ENCODE measurements at regions not wholly inside any gene's neighbourhood (a gene's known extent, or its start where the extent isn't known, plus 50 kb on each side); places are given as distances from the start of the nearest gene placed in this dataset.
A peak's percentile ranks its signal among the peaks of the same experiment; 100 is the strongest.
"Not testable (repeated sequence)": the region's sequence is repeated elsewhere in the genome, so short reads cannot be mapped to it uniquely, and the experiment has no call there.

- Mint-ChIP-seq H3K9me3 (ENCODE audit: low read depth) (no peaks in the 10 kb centered on the region), H3K4me3 (no peak overlapping the region), H3K27ac (no peak overlapping the region), H3K4me1 (peaks cover 39% of the 10 kb centered on the region), H3K27me3 (no peaks in the 10 kb centered on the region), H3K36me3 (ENCODE audit: low read depth) (no peaks in the 10 kb centered on the region)
- intact Hi-C loops (cut with DNase I, micrococcal nuclease), result no loop called here
- no peak for ATAC-seq
- DNase-seq, result no peak
- CTCF ChIA-PET, result interaction anchor here (0.7 kb wide), 1 partner anchor 330 kb away, joined by 4 read pairs; no protein-coding TSS in a partner anchor
- POLR2A ChIA-PET, result no interaction called here
These were observed 173.6 kb downstream of the NRN1 start for GRCh38 chr6:5833120-5833519.

- H3K4me1 Mint-ChIP-seq, result peaks cover 39% of the 10 kb centered on the region
- no peak overlapping the region for H3K4me3 Mint-ChIP-seq
- ATAC-seq (no peak), DNase-seq (no peak)
- ChIA-PET POLR2A (no interaction called here), CTCF (interaction anchor here (0.7 to 0.8 kb wide), 2 partner anchors 17 to 330 kb away, joined by 3 to 4 read pairs; no protein-coding TSS in a partner anchor)
- peak overlapping the region; percentile 6 for H3K27ac Mint-ChIP-seq
- no peaks in the 10 kb centered on the region for H3K27me3 Mint-ChIP-seq
- intact Hi-C loops (cut with DNase I, micrococcal nuclease), result no loop called here
- no peaks in the 10 kb centered on the region for H3K9me3 Mint-ChIP-seq (ENCODE audit: low read depth)
- no peaks in the 10 kb centered on the region for H3K36me3 Mint-ChIP-seq (ENCODE audit: low read depth)
These were observed 174.1 kb downstream of the NRN1 start for GRCh38 chr6:5832668-5833067.

- CTCF ChIA-PET; H3K9me3 Mint-ChIP-seq (ENCODE audit: low read depth); H3K27me3 Mint-ChIP-seq; POLR2A ChIA-PET; intact Hi-C loops (cut with DNase I, micrococcal nuclease); H3K36me3 Mint-ChIP-seq (ENCODE audit: low read depth): not testable (repeated sequence)
- Mint-ChIP-seq H3K27ac (peak overlapping the region; percentile 69), H3K4me3 (peak overlapping the region; percentile 8), H3K4me1 (peaks cover 39% of the 10 kb centered on the region)
- ATAC-seq (peak; percentile 77), DNase-seq (peak; percentile 56)
These were observed 175.4 kb downstream of the NRN1 start for GRCh38 chr6:5831219-5831862.

GRCh38 chr6:5828296-5828695, 178.4 kb downstream of the NRN1 start:
- H3K36me3 Mint-ChIP-seq (ENCODE audit: low read depth), result no peaks in the 10 kb centered on the region
- H3K27ac Mint-ChIP-seq, result no peak overlapping the region
- no peak for ATAC-seq
- H3K9me3 Mint-ChIP-seq (ENCODE audit: low read depth), result no peaks in the 10 kb centered on the region
- no peak for DNase-seq
- intact Hi-C loops (cut with DNase I, micrococcal nuclease), result no loop called here
- ChIA-PET POLR2A (no interaction called here), CTCF (no interaction called here)
- no peak overlapping the region for H3K4me3 Mint-ChIP-seq
- H3K4me1 Mint-ChIP-seq, result peaks cover 47% of the 10 kb centered on the region
- no peaks in the 10 kb centered on the region for H3K27me3 Mint-ChIP-seq

- no peak for ATAC-seq
- CTCF ChIA-PET, result no interaction called here
- intact Hi-C loops (cut with DNase I, micrococcal nuclease), result no loop called here
- DNase-seq, result no peak
- H3K4me3 Mint-ChIP-seq, result no peak overlapping the region
- H3K27ac Mint-ChIP-seq, result no peak overlapping the region
- H3K36me3 Mint-ChIP-seq (ENCODE audit: low read depth), result no peaks in the 10 kb centered on the region
- no peaks in the 10 kb centered on the region for H3K9me3 Mint-ChIP-seq (ENCODE audit: low read depth)
- POLR2A ChIA-PET, result no interaction called here
- H3K27me3 Mint-ChIP-seq, result no peaks in the 10 kb centered on the region
- H3K4me1 Mint-ChIP-seq, result peaks cover 38% of the 10 kb centered on the region
These were observed 179.4 kb downstream of the NRN1 start for GRCh38 chr6:5827056-5827904.

- H3K36me3 Mint-ChIP-seq (ENCODE audit: low read depth); H3K4me3 Mint-ChIP-seq; H3K9me3 Mint-ChIP-seq (ENCODE audit: low read depth); intact Hi-C loops (cut with DNase I, micrococcal nuclease); H3K27me3 Mint-ChIP-seq: not testable (repeated sequence)
- DNase-seq, result peak; percentile 49
- ATAC-seq, result peak; percentile 95
- CTCF ChIA-PET, result interaction anchor here (0.7 kb wide), 1 partner anchor 14 kb away, joined by 3 read pairs; no protein-coding TSS in a partner anchor
- Mint-ChIP-seq H3K4me1 (peaks cover 15% of the 10 kb centered on the region), H3K27ac (peak overlapping the region; percentile 71)
- POLR2A ChIA-PET, result interaction anchor here (0.6 to 0.7 kb wide), 2 partner anchors 47 to 1804 kb away, joined by 6 to 9 read pairs; a partner anchor contains a TSS
These were observed 182.2 kb downstream of the NRN1 start for GRCh38 chr6:5824382-5824983.

All from activated CD4-positive, alpha-beta T cell treated with anti-CD3 and anti-CD28 coated beads for 36 hours (primary cell).